Loucy (cell line): ENCODE measurements at regions not wholly inside any gene's neighbourhood (a gene's known extent, or its start where the extent isn't known, plus 50 kb on each side); places are given as distances from the start of the nearest gene placed in this dataset.

Source experiments
- CTCF ChIP-seq: fragments of 200-600 bp; sonication (generic); conservative IDR thresholded peaks from 2 replicates; pipeline ENCODE4 v1.5.1; 2014; ENCODE audit warnings: mild to moderate bottlenecking, antibody characterized with exemption, low read length
- EZH2phosphoT487 ChIP-seq: fragments of 200-600 bp; IDR thresholded peaks from 2 replicates; pipeline ENCODE4 v1.6.1; 2018; ENCODE audit warnings: antibody characterized with exemption, mild to moderate bottlenecking, moderate library complexity, borderline replicate concordance

- TF ChIP-seq CTCF (no peak), EZH2phosphoT487 (no peak)
Measured at GRCh38 chr1:220958234-220958633, 79.0 kb downstream of the HLX start.
